ENCODE measurements at regions not wholly inside any gene's neighbourhood (a gene's known extent, or its start where the extent isn't known, plus 50 kb on each side); places are given as distances from the start of the nearest gene placed in this dataset.

GRCh38 chr3:117447419-117447818, 737.8 kb downstream of the TUSC7 start:
- TF ChIP-seq, protein P1, sequence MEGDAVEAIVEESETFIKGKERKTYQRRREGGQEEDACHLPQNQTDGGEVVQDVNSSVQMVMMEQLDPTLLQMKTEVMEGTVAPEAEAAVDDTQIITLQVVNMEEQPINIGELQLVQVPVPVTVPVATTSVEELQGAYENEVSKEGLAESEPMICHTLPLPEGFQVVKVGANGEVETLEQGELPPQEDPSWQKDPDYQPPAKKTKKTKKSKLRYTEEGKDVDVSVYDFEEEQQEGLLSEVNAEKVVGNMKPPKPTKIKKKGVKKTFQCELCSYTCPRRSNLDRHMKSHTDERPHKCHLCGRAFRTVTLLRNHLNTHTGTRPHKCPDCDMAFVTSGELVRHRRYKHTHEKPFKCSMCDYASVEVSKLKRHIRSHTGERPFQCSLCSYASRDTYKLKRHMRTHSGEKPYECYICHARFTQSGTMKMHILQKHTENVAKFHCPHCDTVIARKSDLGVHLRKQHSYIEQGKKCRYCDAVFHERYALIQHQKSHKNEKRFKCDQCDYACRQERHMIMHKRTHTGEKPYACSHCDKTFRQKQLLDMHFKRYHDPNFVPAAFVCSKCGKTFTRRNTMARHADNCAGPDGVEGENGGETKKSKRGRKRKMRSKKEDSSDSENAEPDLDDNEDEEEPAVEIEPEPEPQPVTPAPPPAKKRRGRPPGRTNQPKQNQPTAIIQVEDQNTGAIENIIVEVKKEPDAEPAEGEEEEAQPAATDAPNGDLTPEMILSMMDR (IDR thresholded peaks at IDR 0.05) = no peak
- TF ChIP-seq POLR2A (IDR thresholded peaks at IDR 0.05) (no peak), POLR2AphosphoS5 (IDR thresholded peaks at IDR 0.05) (no peak), EP300 (IDR thresholded peaks at IDR 0.05; ENCODE audit: low read depth) (no peak)

All from transverse colon (tissue), 4 donors.